Erythroblast (primary cell): ENCODE measurements at regions not wholly inside any gene's neighbourhood (a gene's known extent, or its start where the extent isn't known, plus 50 kb on each side); places are given as distances from the start of the nearest gene placed in this dataset.
A peak's percentile ranks its signal among the peaks of the same experiment; 100 is the strongest.

Experiments used
- DNase-seq, 2 experiments: peaks; one replicate each; lab custom pipeline; 2025; lab: John Stamatoyannopoulos, UW
- GATA1 ChIP-seq: IDR thresholded peaks from 2 replicates; pipeline ENCODE4 v1.6.1; 2011; ENCODE audit warnings: low read depth, mild to moderate bottlenecking, control low read depth, low read length, moderate library complexity
- POLR2A ChIP-seq: IDR thresholded peaks from 2 replicates; pipeline ENCODE4 v1.6.1; 2011; ENCODE audit warnings: mild to moderate bottlenecking, low read length

DNA sequence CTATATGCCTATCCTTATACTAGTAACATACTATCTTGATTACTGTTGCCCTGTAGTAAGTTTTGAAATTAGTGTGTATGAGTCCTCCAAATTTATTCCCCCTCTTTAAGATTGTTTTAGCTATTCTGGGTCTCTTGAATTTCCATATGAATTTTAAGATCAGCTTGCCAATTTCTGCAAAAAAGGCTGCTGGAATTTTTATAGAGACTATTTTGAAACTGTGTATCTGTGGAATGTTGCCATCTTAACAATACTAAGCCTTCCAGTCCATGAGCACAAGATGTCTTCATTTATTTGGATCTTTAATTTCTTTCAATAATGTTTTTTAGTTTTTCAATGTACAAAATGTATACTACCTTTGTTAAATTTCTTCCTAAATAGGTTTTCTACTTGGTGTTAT, 79.8 kb upstream of the ETV6 start:
- DNase-seq, result no peak
- TF ChIP-seq GATA1 (no peak), POLR2A (no peak)

DNA sequence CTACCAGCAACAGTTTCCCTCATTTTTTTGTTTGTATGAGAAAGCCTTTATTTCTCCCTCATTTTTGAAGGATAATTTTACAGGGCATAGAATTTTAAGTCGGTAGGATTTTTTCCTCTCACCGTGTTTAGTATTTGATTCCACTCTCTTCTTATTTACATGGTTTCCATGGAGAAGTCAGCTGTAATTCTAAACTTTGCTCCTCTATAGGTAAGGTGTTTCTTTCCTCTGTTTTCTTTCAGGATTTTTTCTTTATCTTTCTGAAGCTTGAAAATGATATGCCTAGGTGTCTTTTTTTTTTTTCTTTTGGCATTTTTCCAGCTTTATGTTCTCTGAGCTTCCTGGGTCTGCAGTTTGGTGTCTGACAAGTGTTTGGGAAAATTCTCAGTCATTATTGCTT, 75.6 kb upstream of the ETV6 start:
- TF ChIP-seq GATA1 (no peak), POLR2A (no peak)
- DNase-seq, result no peak

DNA sequence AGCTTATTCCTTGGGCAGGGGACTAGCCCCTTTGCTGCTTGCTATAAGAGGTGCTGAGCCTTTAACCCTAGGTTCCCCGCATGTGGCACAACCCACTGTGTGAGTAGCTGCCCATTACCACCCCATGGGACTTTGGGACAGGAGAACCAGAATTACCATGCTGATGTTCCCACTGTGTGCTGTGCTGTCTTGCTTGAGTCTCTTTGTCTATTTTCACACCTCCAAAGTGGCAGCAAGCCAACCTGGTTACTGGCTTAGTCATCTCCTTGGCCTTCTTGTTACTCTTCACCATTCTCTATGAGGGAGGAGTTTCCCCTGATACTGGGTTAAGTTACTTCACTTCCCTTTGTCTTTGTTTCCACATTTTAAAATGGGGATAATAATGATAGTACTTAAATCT, 73.4 kb upstream of the ETV6 start:
- DNase-seq, result no peak
- no peak for TF ChIP-seq POLR2A
- no peak for TF ChIP-seq GATA1

DNA sequence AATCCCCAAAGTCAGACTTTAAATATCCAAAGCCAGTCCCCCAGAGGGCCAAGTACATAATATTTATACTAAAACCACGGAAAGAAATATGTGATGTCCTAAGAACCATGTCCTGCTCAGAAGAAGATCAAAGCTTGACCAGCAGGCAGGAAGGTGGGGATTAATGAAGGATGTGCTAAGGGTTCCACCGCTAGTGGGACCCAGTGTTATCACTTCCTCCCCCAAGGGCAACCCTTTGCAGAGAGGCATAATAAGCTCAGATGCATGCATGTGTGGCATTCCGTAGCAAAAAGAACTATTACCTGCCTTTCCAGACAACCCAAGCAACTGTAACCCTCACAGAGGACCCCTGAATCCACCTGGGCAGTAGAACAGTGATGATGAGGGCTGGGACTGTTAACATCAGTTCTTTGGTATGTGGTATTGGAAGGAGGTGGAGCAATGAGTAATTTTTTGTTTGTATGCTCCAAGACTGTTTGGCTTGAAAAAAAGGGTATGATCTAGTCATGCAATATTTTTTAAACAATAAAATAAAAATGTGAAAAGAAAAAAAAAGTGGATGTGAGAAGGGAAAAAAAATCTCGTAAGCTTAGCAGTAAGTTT, 71.7 kb upstream of the ETV6 start:
- no peak for TF ChIP-seq GATA1
- no peak for TF ChIP-seq POLR2A
- DNase-seq, result no peak

DNA sequence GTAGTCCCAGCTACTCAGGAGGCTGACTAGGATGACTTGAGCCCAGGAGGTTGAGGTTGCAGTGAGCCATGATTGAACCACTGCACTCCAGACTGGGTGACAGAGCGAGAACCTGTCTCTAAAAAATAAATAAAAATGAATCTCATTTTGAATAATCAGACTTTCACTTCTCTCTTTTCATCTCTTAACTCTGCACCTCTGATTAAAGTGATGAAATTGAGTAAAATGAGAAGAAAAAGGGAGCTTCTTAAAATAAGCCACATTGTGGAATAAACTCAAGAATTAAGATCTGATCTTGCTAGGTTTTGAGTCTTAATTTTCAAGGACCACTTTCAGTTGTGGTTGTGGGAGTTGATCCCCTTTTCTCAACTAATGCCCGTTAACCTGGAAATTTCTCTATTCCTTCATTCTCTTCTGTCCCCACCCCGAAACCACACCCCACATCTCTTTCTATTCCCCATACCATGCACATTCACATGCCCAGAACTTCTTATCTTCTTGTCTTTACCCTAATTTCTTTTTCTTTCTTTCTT, 70.9 kb upstream of the ETV6 start:
- DNase-seq, result no peak
- TF ChIP-seq GATA1 (no peak), POLR2A (no peak)

DNA sequence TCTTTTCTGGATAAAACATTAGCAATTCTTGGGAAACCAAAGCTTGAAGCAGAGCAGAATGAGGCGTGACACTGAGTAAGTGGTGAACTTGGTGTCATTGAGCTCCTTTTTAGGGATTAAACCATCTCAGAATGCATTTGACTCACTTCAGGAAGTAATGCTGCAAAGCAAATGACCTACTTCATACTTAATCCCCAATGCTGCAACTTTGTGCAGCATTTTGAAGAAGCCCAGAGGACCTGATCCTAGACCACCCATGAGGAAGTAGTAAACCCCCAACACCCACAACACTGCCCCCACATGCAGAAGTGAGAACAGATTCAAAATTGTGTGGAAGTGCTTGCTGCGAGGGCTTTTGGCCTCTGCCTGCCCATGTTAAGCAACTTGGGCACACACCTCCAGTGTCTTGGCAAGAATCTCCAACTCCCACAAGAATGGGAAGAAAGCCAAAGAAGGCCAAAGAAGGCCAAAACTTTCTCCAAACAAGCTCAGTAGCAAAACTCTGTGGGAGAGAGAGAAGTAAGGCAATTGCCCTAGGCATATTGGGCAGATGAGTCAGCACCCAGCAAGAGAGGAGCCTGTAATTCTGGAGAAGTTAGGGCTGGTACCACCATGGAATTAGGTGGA, 69.2 kb upstream of the ETV6 start:
- no peak for TF ChIP-seq POLR2A
- no peak for TF ChIP-seq GATA1
- DNase-seq, result no peak

DNA sequence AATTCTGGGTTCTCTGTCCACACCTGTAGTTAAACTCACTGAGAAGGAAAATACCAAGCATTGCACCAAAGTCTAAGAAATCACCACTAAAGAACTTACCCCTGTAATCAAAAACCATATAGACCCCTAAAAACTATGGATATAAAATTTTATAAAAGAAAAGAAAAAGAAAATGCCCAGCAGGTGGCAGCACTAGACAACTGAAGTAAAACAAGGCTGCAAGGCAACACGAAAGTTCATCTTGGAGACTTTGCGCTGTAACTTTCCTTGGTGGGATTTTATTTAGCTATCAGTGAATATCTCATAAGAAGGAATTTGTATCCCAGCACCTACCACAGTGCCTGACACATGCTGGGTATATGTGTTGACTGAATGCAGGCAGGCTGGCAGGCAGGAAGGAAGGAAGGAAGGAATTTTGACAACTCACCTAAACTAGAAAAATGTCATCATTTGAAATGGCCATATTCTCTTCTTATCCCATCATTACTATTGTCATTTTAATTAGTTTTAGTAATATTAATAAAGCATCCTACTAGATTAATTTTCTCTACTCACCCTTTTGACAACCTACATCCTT, 68.2 kb upstream of the ETV6 start:
- peak; percentile 65 to 81 for DNase-seq
- no peak for TF ChIP-seq POLR2A
- no peak for TF ChIP-seq GATA1

DNA sequence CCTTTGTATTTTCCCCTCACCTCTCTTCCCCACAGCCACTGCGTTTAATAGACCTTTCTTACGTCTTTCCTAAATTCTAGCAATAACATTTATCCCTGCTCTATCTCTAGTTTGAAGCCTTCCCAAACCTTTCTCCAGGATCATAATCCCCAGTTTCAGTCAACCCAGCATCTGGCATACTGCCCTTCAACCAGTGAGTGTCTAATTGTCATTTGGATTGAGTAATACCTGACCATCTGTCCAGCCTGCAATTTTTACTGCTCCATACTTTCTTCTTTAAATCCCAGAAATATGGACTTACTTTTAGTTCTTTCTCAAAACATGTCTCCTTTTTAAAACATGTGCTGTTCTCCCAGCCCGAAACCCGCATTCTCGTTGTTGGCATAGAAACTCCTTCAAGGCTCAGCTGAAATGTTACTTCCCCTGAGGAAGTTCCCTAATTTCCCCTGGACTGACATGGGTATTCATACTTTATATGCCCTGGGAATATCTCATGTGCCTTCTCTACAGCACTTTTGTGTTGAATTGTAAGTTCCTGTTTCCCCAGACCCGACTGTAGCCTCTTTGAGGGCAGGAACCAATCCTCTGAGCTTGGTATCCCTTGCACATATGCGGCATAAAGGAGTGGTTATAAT, 65.1 kb upstream of the ETV6 start:
- DNase-seq, result no peak
- no peak for TF ChIP-seq POLR2A
- TF ChIP-seq GATA1, result no peak

DNA sequence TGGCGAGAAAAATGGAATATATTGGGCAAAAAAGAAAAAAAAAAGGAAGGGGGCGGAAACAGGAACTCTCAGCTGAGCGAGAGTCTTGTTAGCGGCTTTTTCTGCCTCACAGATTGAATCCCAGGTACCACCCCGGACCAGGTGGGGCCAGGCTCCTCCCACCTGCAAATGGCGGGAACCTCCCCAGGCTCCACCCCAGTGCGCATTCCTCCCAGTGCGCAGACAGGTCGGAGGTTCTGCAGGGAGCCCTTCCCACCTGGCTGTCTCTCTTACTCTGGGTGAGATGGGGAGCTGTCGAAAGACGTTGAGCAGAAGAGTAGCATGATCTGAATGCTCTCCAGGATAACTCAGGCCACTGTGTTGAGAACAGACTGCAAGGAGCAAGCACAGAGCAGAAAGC, 57.0 kb upstream of the ETV6 start:
- TF ChIP-seq GATA1, result no peak
- no peak for TF ChIP-seq POLR2A
- DNase-seq, result no peak

DNA sequence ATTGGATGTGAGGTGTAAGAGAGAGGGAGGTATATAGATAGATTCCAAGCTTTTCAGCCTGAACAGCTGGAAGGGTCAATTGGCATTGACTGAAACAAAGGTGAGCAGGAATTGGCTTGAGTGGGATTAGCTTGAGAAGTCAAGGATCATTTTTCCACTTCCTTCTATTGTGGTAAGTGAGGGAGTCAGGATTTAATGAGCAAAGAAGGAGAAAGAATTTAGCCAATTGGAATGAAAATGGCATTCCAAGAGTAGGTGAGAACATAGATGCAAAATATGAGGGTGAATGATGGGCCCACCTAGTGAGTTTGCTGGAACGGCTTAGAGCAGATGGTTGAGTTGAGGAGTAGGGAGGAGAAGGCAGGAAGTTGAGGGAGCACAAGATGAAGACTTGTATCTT, 56.5 kb upstream of the ETV6 start:
- TF ChIP-seq GATA1 (no peak), POLR2A (no peak)
- no peak for DNase-seq

DNA sequence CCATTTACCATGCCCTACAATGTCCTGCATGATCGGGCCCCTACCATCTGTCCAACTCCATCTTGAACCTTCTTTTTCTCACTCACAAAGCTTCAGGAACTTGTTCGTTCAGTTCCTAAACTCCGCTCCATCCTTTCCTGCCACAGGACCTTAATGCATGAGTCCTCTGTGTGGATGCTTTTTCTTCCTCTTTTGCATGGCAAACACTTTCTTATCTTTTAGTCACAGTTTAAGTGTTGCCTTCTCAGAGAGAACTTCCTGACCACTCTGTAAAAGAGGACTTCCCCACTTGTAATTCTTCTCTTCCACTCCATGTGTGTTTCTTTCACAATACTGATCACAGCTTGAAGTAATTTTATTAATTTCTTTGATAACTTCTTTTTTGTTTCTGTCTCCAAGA, 54.4 kb upstream of the ETV6 start:
- TF ChIP-seq POLR2A (no peak), GATA1 (no peak)
- no peak for DNase-seq

DNA sequence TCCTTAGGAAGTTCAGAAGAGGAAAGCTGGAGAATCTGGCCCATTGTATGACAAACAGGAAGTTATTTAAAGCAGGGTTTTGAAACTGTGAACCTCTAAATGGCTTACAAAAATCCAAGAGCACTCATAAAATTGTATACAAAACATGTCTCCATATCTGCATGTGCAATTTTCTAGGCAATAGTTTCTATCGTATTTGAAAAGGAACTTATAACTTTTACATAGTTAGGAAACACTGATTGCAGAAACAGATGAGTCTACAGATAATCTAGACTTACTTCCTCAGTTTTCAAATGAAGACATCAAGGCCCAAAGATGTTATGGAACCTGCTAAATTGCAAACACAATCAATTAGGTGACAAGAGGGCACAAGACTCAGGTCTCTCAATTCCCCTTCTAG, 53.3 kb upstream of the ETV6 start:
- DNase-seq, result no peak
- TF ChIP-seq GATA1 (no peak), POLR2A (no peak)

DNA sequence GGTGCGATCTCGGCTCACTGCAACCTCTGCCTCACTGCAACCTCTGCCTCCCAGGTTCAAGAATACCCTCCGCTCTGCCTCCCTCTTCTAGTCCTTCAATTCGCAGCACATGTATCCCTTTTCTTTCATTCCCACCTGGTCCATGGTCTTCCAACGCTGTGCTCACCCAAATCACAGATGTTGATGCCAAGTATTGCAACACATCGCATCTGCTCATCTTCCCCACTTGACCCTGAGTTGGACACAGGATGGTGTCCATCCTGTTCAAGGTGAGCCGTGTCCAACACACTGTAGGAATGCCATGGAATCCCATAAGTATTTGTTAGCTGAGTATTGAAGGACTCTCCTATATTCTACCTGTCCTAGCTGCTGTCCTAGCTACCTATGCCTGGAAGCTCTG, 50.6 kb upstream of the ETV6 start:
- DNase-seq, result no peak
- no peak for TF ChIP-seq GATA1
- TF ChIP-seq POLR2A, result no peak
